Lower leg skin (tissue), 4 donors: ENCODE measurements at regions not wholly inside any gene's neighbourhood (a gene's known extent, or its start where the extent isn't known, plus 50 kb on each side); places are given as distances from the start of the nearest gene placed in this dataset.

Experiments used
- DNase-seq, 2 donors: peaks; one replicate each; pipeline ENCODE4 v3.0.0-alpha.2; 2019; ENCODE audit warnings: low spot score in 2 of 2
- H3K4me3 ChIP-seq: fragments of 200-600 bp; sonication (generic); 2 replicates; pipeline ENCODE4 v1.5.1; 2017; ENCODE audit warnings: mild to moderate bottlenecking, low read depth; ENCODE audit not compliant: poor library complexity, severe bottlenecking
- CTCF ChIP-seq, 3 donors: fragments of 450-650 bp; IDR thresholded peaks; one replicate each; pipeline ENCODE4 v1.5.1; 2016; ENCODE audit warnings: antibody characterized with exemption in 3 of 3, mild to moderate bottlenecking in 3 of 3, moderate library complexity in 2 of 3
- POLR2A ChIP-seq, 2 donors: fragments of 450-650 bp; IDR thresholded peaks; one replicate each; pipeline ENCODE4 v1.6.1; 2016 to 2017; ENCODE audit warnings: antibody characterized with exemption in 2 of 2, mild to moderate bottlenecking in 1 of 2, moderate library complexity in 1 of 2
- WGBS, 2 donors: methylation state at CpG; one replicate each; pipeline ENCODE4 v1.1.5; 2018; 5-methylcytosine and 5-hydroxymethylcytosine counted together
- intact Hi-C: fragments of 100-400 bp; cut with DNase I; formaldehyde crosslinking; loops from one replicate; pipeline ENCODE4 v1.15.0; 2023; ENCODE audit warnings: low total_unique reads

- peak in 1 of 2 donors; percentile 6 for DNase-seq
These were observed 96.3 kb upstream of the ASB18 start for GRCh38 chr2:236360496-236360895.

DNA sequence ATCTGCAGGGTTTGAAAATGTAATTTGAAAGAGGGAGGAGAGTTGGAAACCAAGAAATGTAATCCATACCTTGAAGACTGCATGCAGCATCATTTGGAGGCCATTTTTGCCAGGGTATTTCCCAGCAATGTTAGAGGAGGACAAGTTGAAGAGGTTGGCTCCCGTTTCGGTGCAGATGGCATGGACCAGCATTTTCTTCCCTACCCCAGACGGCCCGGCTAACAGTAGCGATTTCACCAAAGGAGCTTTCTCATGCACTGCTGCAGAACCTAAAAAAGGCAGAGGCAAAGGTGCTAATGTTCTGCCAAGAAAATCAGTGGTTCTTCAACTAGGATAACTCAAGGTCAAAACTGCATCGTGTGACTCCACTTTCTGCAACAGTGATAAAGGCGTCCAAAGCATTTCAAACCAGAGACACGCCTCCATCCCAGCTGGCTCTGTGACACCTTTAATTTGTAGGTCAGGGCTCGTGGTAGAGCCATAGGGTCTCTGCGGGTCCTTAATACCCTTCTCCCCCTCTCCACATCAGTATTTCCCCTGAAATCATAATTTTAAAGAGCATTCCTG is 99.6 kb upstream of the ASB18 start:
- TF ChIP-seq POLR2A (IDR thresholded peaks at IDR 0.05) (no peak), CTCF (IDR thresholded peaks at IDR 0.05) (no peak)
- intact Hi-C loops = no loop called here
- peak in 1 of 2 donors; percentile 48 for DNase-seq
- no peak overlapping the region for H3K4me3 ChIP-seq
- 83 to 84% methylated on average over 10 of the region's 10 CpGs for WGBS, 2 donors

More at GRCh38 chr2:236360496-236360895, 96.3 kb upstream of the ASB18 start:
- TF ChIP-seq POLR2A (IDR thresholded peaks at IDR 0.05) (no peak), CTCF (IDR thresholded peaks at IDR 0.05) (no peak)
- intact Hi-C loops = no loop called here
- H3K4me3 ChIP-seq = no peak overlapping the region
- 71 to 81% methylated on average over 4 of the region's 4 CpGs for WGBS, 2 donors

- no peak overlapping the region for H3K4me3 ChIP-seq
- WGBS, 2 donors = 88 to 89% methylated on average over 14 of the region's 14 CpGs
- no peak for TF ChIP-seq POLR2A (IDR thresholded peaks at IDR 0.05)
- no peak for TF ChIP-seq CTCF (IDR thresholded peaks at IDR 0.05)
- DNase-seq = peak in 1 of 2 donors; percentile 64
- intact Hi-C loops = no loop called here
These were observed 101.2 kb upstream of the ASB18 start for GRCh38 chr2:236365258-236366048.

GRCh38 chr2:236366049-236366387 is 101.8 kb upstream of the ASB18 start:
- 46 to 61% methylated on average over 7 of the region's 7 CpGs for WGBS, 2 donors
- TF ChIP-seq CTCF (IDR thresholded peaks at IDR 0.05) (no peak), POLR2A (IDR thresholded peaks at IDR 0.05) (no peak)
- peak in 1 of 2 donors; percentile 62 for DNase-seq
- H3K4me3 ChIP-seq = no peak overlapping the region
- intact Hi-C loops = no loop called here

- intact Hi-C loops = no loop called here
- H3K4me3 ChIP-seq = no peak overlapping the region
- WGBS, 2 donors = 13 to 20% methylated on average over 3 of the region's 3 CpGs
- TF ChIP-seq CTCF (IDR thresholded peaks at IDR 0.05) = no peak
- TF ChIP-seq POLR2A (IDR thresholded peaks at IDR 0.05) = no peak
- DNase-seq = peak in 1 of 2 donors; percentile 58
These were observed 102.2 kb upstream of the ASB18 start for GRCh38 chr2:236366397-236366796.
